ENCODE measurements at regions not wholly inside any gene's neighbourhood (a gene's known extent, or its start where the extent isn't known, plus 50 kb on each side); places are given as distances from the start of the nearest gene placed in this dataset.

- peaks cover 2% of the 10 kb centered on the region for H3K27me3 Mint-ChIP-seq
- no peaks in the 10 kb centered on the region for H3K9me3 Mint-ChIP-seq
- no peak for DNase-seq
- H3K36me3 Mint-ChIP-seq (ENCODE audit: low read depth), result no peaks in the 10 kb centered on the region
- intact Hi-C loops (cut with micrococcal nuclease), result no loop called here
- no peaks in the 10 kb centered on the region for H3K4me1 Mint-ChIP-seq
- H3K27ac Mint-ChIP-seq, result no peak overlapping the region
- no peak overlapping the region for H3K4me3 Mint-ChIP-seq
Observed at GRCh38 chr10:120960725-120961124, 109.6 kb downstream of the WDR11 start.

GRCh38 chr10:120961795-120962755, 110.9 kb downstream of the WDR11 start:
- Mint-ChIP-seq H3K27ac (no peak overlapping the region), H3K36me3 (ENCODE audit: low read depth) (no peaks in the 10 kb centered on the region), H3K4me1 (no peaks in the 10 kb centered on the region), H3K9me3 (no peaks in the 10 kb centered on the region), H3K4me3 (no peak overlapping the region), H3K27me3 (peaks cover 2% of the 10 kb centered on the region)
- DNase-seq, result no peak
- intact Hi-C loops (cut with micrococcal nuclease), result no loop called here

GRCh38 chr10:120962756-120963593, 111.8 kb downstream of the WDR11 start:
- no peaks in the 10 kb centered on the region for H3K9me3 Mint-ChIP-seq
- no peaks in the 10 kb centered on the region for H3K4me1 Mint-ChIP-seq
- no peaks in the 10 kb centered on the region for H3K36me3 Mint-ChIP-seq (ENCODE audit: low read depth)
- H3K27ac Mint-ChIP-seq, result no peak overlapping the region
- peaks cover 2% of the 10 kb centered on the region for H3K27me3 Mint-ChIP-seq
- intact Hi-C loops (cut with micrococcal nuclease), result no loop called here
- no peak for DNase-seq
- no peak overlapping the region for H3K4me3 Mint-ChIP-seq

- no peak for DNase-seq
- H3K27ac Mint-ChIP-seq, result no peak overlapping the region
- intact Hi-C loops (cut with micrococcal nuclease), result no loop called here
- no peak overlapping the region for H3K4me3 Mint-ChIP-seq
- H3K4me1 Mint-ChIP-seq, result no peaks in the 10 kb centered on the region
- H3K9me3 Mint-ChIP-seq, result no peaks in the 10 kb centered on the region
- no peaks in the 10 kb centered on the region for H3K36me3 Mint-ChIP-seq (ENCODE audit: low read depth)
- peaks cover 2% of the 10 kb centered on the region for H3K27me3 Mint-ChIP-seq
Observed at GRCh38 chr10:120963594-120964220, 112.5 kb downstream of the WDR11 start.

- Mint-ChIP-seq H3K4me3 (no peak overlapping the region), H3K27me3 (peaks cover 4% of the 10 kb centered on the region), H3K36me3 (ENCODE audit: low read depth) (no peaks in the 10 kb centered on the region), H3K4me1 (no peaks in the 10 kb centered on the region), H3K9me3 (no peaks in the 10 kb centered on the region), H3K27ac (no peak overlapping the region)
- DNase-seq, result no peak
- intact Hi-C loops (cut with micrococcal nuclease), result no loop called here
Observed at GRCh38 chr10:120966657-120967045, 115.5 kb downstream of the WDR11 start.

- H3K4me3 Mint-ChIP-seq, result no peak overlapping the region
- H3K9me3 Mint-ChIP-seq, result no peaks in the 10 kb centered on the region
- no peak overlapping the region for H3K27ac Mint-ChIP-seq
- intact Hi-C loops (cut with micrococcal nuclease), result no loop called here
- H3K4me1 Mint-ChIP-seq, result no peaks in the 10 kb centered on the region
- H3K36me3 Mint-ChIP-seq (ENCODE audit: low read depth), result no peaks in the 10 kb centered on the region
- peaks cover 4% of the 10 kb centered on the region for H3K27me3 Mint-ChIP-seq
- no peak for DNase-seq
Observed at GRCh38 chr10:120969219-120969645, 118.1 kb downstream of the WDR11 start.

GRCh38 chr10:120970595-120971529, 119.7 kb downstream of the WDR11 start:
- Mint-ChIP-seq H3K27me3 (peaks cover 4% of the 10 kb centered on the region), H3K36me3 (ENCODE audit: low read depth) (no peaks in the 10 kb centered on the region), H3K27ac (no peak overlapping the region), H3K4me1 (no peaks in the 10 kb centered on the region), H3K4me3 (no peak overlapping the region), H3K9me3 (no peaks in the 10 kb centered on the region)
- intact Hi-C loops (cut with micrococcal nuclease), result no loop called here
- DNase-seq, result no peak

GRCh38 chr10:120971671-120972070, 120.5 kb downstream of the WDR11 start:
- Mint-ChIP-seq H3K36me3 (ENCODE audit: low read depth) (no peaks in the 10 kb centered on the region), H3K27me3 (peaks cover 4% of the 10 kb centered on the region)
- intact Hi-C loops (cut with micrococcal nuclease), result no loop called here

GRCh38 chr10:120972259-120972658, 121.1 kb downstream of the WDR11 start:
- DNase-seq, result no peak
- H3K36me3 Mint-ChIP-seq (ENCODE audit: low read depth), result no peaks in the 10 kb centered on the region
- intact Hi-C loops (cut with micrococcal nuclease), result no loop called here
- H3K4me3 Mint-ChIP-seq, result no peak overlapping the region
- peaks cover 5% of the 10 kb centered on the region for H3K27me3 Mint-ChIP-seq
- H3K9me3 Mint-ChIP-seq, result no peaks in the 10 kb centered on the region
- no peaks in the 10 kb centered on the region for H3K4me1 Mint-ChIP-seq
- H3K27ac Mint-ChIP-seq, result no peak overlapping the region

More at GRCh38 chr10:120971671-120972070, 120.5 kb downstream of the WDR11 start:
- Mint-ChIP-seq H3K4me3 (no peak overlapping the region), H3K9me3 (no peaks in the 10 kb centered on the region), H3K4me1 (no peaks in the 10 kb centered on the region), H3K27ac (no peak overlapping the region)
- no peak for DNase-seq

- H3K27ac Mint-ChIP-seq, result no peak overlapping the region
- no peaks in the 10 kb centered on the region for H3K4me1 Mint-ChIP-seq
- DNase-seq, result no peak
- H3K36me3 Mint-ChIP-seq (ENCODE audit: low read depth), result no peaks in the 10 kb centered on the region
- intact Hi-C loops (cut with micrococcal nuclease), result no loop called here
- no peak overlapping the region for H3K4me3 Mint-ChIP-seq
- peaks cover 23% of the 10 kb centered on the region for H3K27me3 Mint-ChIP-seq
- no peaks in the 10 kb centered on the region for H3K9me3 Mint-ChIP-seq
Observed at GRCh38 chr10:120975072-120975867, 124.1 kb downstream of the WDR11 start.

- Mint-ChIP-seq H3K36me3 (ENCODE audit: low read depth) (no peaks in the 10 kb centered on the region), H3K27me3 (peaks cover 26% of the 10 kb centered on the region), H3K27ac (no peak overlapping the region), H3K4me1 (no peaks in the 10 kb centered on the region), H3K4me3 (no peak overlapping the region), H3K9me3 (no peaks in the 10 kb centered on the region)
- no peak for DNase-seq
- intact Hi-C loops (cut with micrococcal nuclease), result no loop called here
Observed at GRCh38 chr10:120975868-120976225, 124.7 kb downstream of the WDR11 start.

- Mint-ChIP-seq H3K27me3 (peaks cover 33% of the 10 kb centered on the region), H3K9me3 (no peaks in the 10 kb centered on the region), H3K27ac (no peak overlapping the region), H3K4me1 (no peaks in the 10 kb centered on the region), H3K4me3 (no peak overlapping the region), H3K36me3 (ENCODE audit: low read depth) (no peaks in the 10 kb centered on the region)
- DNase-seq, result no peak
- intact Hi-C loops (cut with micrococcal nuclease), result no loop called here
Observed at GRCh38 chr10:120977897-120978296, 126.7 kb downstream of the WDR11 start.

All from activated CD4-positive, alpha-beta T cell treated with anti-CD3 and anti-CD28 coated beads, Interleukin-2, amount 10 ng/mL, durations not matched to agents 24 days and 14 days (primary cell).